Lower lobe of right lung (tissue), 2 donors: ENCODE measurements at regions not wholly inside any gene's neighbourhood (a gene's known extent, or its start where the extent isn't known, plus 50 kb on each side); places are given as distances from the start of the nearest gene placed in this dataset.

Source experiments
- ATAC-seq, 2 donors: fragments of 200-7000 bp; cut with Tn5 transposase; one replicate each; pipeline ENCODE4 v1.9.1; 2020 to 2022; ENCODE audit warnings: mild to moderate bottlenecking in 2 of 2, moderate library complexity in 2 of 2
- DNase-seq: peaks from one replicate; pipeline ENCODE4 v3.0.0-alpha.2; 2020
- H3K27ac ChIP-seq: fragments of 200-600 bp; one replicate; pipeline ENCODE4 v1.8.0; 2022
- H3K27me3 ChIP-seq: fragments of 200-600 bp; one replicate; pipeline ENCODE4 v1.8.0; 2022; ENCODE audit warnings: low read depth
- H3K36me3 ChIP-seq: fragments of 200-600 bp; one replicate; pipeline ENCODE4 v1.8.0; 2022; ENCODE audit warnings: mild to moderate bottlenecking
- H3K4me1 ChIP-seq: fragments of 200-600 bp; one replicate; pipeline ENCODE4 v1.8.0; 2022
- H3K4me3 ChIP-seq: fragments of 200-600 bp; one replicate; pipeline ENCODE4 v1.8.0; 2022; ENCODE audit warnings: mild to moderate bottlenecking
- H3K9me3 ChIP-seq: fragments of 200-600 bp; one replicate; pipeline ENCODE4 v1.8.0; 2022
- CTCF ChIP-seq: fragments of 200-600 bp; IDR thresholded peaks from one replicate; pipeline ENCODE4 v1.8.0; 2022; ENCODE audit warnings: antibody characterized with exemption, mild to moderate bottlenecking
- intact Hi-C: fragments of 100-400 bp; cut with DNase I; formaldehyde crosslinking; loops from one replicate; pipeline ENCODE4 v1.11.0; 2022
- donor health status: DM: no; HTN: yes; CAD: no; lungs with severe emphysema.

DNA sequence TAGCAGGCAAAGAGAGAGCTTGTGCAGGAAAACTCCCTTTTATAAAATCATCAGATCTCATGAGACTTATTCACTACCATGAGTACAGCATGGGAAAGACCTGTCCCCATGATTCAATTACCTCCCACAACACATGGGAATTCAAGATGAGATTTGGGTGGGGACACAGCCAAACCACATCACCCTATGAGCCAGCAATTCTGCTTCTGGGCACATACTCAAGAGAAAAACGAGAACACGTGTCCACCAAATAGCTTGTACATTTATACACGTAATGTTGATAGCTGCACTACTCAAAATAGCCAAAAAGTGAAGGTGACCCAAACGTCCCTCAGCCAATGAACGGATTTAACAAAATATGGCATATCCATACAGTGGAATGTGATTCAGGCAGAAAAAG lies 94.5 kb upstream of the DHRSX start:
- H3K9me3 ChIP-seq: no peaks in the 10 kb centered on the region
- intact Hi-C loops: no loop called here
- H3K4me3 ChIP-seq: no peak overlapping the region
- peaks cover 11% of the 10 kb centered on the region for H3K36me3 ChIP-seq
- no peak overlapping the region for H3K27ac ChIP-seq
- H3K4me1 ChIP-seq: peaks cover 6% of the 10 kb centered on the region
- TF ChIP-seq CTCF: no peak
- H3K27me3 ChIP-seq: no peaks in the 10 kb centered on the region
- DNase-seq (no peak), ATAC-seq (no peak)

DNA sequence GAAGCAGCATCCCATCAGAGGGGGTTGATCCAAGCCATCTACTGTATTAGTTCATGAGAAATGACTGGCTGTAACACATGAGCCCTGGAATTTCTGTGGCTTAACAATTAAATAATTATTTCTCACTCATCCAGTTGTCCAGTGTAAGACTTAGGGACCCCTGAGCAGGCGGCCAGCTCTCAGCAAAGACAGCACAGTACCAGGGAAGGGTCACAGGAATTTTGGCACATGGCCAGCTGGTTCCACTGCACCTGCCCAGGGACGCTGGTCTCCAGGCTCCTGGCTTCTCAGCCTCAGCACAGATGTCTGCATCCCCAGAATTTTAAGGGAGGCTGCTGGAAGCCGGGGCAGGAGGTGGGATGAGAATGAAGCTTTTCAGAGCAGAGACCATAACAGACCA lies 93.7 kb upstream of the DHRSX start:
- DNase-seq: no peak
- peaks cover 6% of the 10 kb centered on the region for H3K4me1 ChIP-seq
- H3K36me3 ChIP-seq: peaks cover 9% of the 10 kb centered on the region
- intact Hi-C loops: no loop called here
- no peak overlapping the region for H3K27ac ChIP-seq
- TF ChIP-seq CTCF: no peak
- H3K9me3 ChIP-seq: no peaks in the 10 kb centered on the region
- no peaks in the 10 kb centered on the region for H3K27me3 ChIP-seq
- H3K4me3 ChIP-seq: no peak overlapping the region
- no peak for ATAC-seq

GRCh38 chrX:2592279-2592678 lies 91.5 kb upstream of the DHRSX start:
- Histone ChIP-seq H3K36me3 (peaks cover 9% of the 10 kb centered on the region), H3K27ac (no peak overlapping the region), H3K4me1 (peaks cover 6% of the 10 kb centered on the region), H3K27me3 (no peaks in the 10 kb centered on the region), H3K9me3 (no peaks in the 10 kb centered on the region), H3K4me3 (no peak overlapping the region)
- ATAC-seq (no peak), DNase-seq (no peak)
- intact Hi-C loops: no loop called here
- no peak for TF ChIP-seq CTCF

DNA sequence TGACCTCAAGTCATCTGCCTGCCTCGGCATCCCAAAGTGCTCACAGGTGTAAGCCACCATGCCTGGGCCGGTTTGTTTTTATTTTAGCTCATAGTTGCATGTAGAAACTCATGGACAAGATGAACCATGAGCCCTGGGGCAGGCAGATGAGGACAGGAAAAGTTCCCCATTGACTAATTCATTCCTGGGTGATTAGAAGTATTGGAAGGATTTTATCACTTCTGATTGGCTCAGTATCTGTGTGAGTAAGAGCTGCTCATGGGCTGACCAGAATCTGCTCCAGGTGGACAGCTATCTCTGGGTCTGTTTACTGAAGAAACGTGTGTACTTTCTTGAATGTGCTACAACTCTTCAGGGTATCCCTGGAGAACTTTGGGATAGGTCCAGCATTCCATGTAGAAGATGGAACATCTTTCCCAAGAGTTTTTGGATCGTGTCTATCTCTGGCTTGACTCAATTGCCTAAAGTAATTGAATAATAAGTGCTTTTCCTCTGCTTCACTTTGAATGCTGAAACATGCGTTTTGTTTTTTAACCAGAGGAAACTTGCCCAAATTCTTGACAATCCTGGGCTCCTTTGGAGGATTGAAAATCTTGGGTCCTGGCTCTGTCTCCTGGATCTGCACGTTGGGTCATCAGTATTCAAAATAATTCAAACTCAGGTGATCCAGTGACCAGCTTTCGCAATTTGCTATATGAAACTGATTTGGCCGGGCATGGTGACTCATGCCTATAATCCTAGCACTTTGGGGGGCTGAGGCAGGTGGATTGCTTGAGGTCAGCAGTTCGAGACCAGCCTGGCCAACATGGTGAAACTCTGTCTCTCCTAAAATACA lies 88.6 kb upstream of the DHRSX start:
- no peak for TF ChIP-seq CTCF
- Histone ChIP-seq H3K4me3 (no peak overlapping the region), H3K4me1 (peaks cover 6% of the 10 kb centered on the region), H3K9me3 (no peaks in the 10 kb centered on the region), H3K36me3 (no peaks in the 10 kb centered on the region), H3K27ac (no peak overlapping the region), H3K27me3 (peaks cover 7% of the 10 kb centered on the region)
- intact Hi-C loops: no loop called here
- no peak for DNase-seq
- no peak for ATAC-seq

DNA sequence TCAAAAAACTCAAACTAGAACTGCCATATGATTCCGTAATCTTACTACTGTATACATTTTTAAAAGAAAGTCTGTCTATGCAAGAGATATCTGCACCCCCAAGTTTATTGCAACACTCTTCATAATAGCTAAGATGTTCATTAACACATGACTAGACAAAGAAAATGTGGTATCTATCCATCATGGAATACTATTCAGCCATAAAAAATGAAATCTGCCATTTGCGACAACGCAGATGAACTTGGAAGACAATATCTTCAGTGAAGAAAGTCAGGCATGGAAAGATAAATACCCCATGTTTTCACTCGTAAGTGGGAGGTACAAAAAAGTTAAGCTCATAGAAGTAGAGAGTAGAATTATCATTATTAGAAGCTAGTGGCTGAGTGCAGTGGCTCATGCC lies 87.3 kb upstream of the DHRSX start:
- ATAC-seq (no peak), DNase-seq (no peak)
- Histone ChIP-seq H3K4me3 (no peak overlapping the region), H3K9me3 (no peaks in the 10 kb centered on the region), H3K4me1 (peaks cover 2% of the 10 kb centered on the region), H3K36me3 (no peaks in the 10 kb centered on the region), H3K27me3 (peaks cover 17% of the 10 kb centered on the region), H3K27ac (no peak overlapping the region)
- no peak for TF ChIP-seq CTCF
- intact Hi-C loops: no loop called here
